ENCODE measurements at regions not wholly inside any gene's neighbourhood (a gene's known extent, or its start where the extent isn't known, plus 50 kb on each side); places are given as distances from the start of the nearest gene placed in this dataset.

- intact Hi-C loops (cut with micrococcal nuclease) = no loop called here
These were observed 114.3 kb upstream of the TDRD3 start for GRCh38 chr13:60282708-60283107.

- intact Hi-C loops (cut with micrococcal nuclease) = no loop called here
These were observed 110.3 kb upstream of the TDRD3 start for GRCh38 chr13:60286707-60287106.

- intact Hi-C loops (cut with micrococcal nuclease) = no loop called here
These were observed 108.5 kb upstream of the TDRD3 start for GRCh38 chr13:60288569-60288968.

- intact Hi-C loops (cut with micrococcal nuclease) = no loop called here
These were observed 93.9 kb upstream of the TDRD3 start for GRCh38 chr13:60303166-60303565.

- intact Hi-C loops (cut with micrococcal nuclease) = no loop called here
These were observed 85.5 kb upstream of the TDRD3 start for GRCh38 chr13:60311527-60311926.

GRCh38 chr13:60312851-60313505, 84.0 kb upstream of the TDRD3 start:
- intact Hi-C loops (cut with micrococcal nuclease) = no loop called here

- intact Hi-C loops (cut with micrococcal nuclease) = no loop called here
These were observed 78.8 kb upstream of the TDRD3 start for GRCh38 chr13:60318186-60318585.

- intact Hi-C loops (cut with micrococcal nuclease) = no loop called here
These were observed 72.9 kb upstream of the TDRD3 start for GRCh38 chr13:60324131-60324530.

- intact Hi-C loops (cut with micrococcal nuclease) = no loop called here
These were observed 70.7 kb upstream of the TDRD3 start for GRCh38 chr13:60326273-60326672.

- intact Hi-C loops (cut with micrococcal nuclease) = no loop called here
These were observed 69.5 kb upstream of the TDRD3 start for GRCh38 chr13:60327511-60327910.

- intact Hi-C loops (cut with micrococcal nuclease) = no loop called here
These were observed 68.9 kb upstream of the TDRD3 start for GRCh38 chr13:60328073-60328472.

- intact Hi-C loops (cut with micrococcal nuclease) = loop anchor here (1.0 kb wide), 1 partner anchor 938 kb away; no protein-coding TSS in a partner anchor
These were observed 67.6 kb upstream of the TDRD3 start for GRCh38 chr13:60329221-60329923.

GRCh38 chr13:60331249-60332012, 65.6 kb upstream of the TDRD3 start:
- intact Hi-C loops (cut with micrococcal nuclease) = no loop called here

- intact Hi-C loops (cut with micrococcal nuclease) = no loop called here
These were observed 64.3 kb upstream of the TDRD3 start for GRCh38 chr13:60332682-60333081.

- intact Hi-C loops (cut with micrococcal nuclease) = no loop called here
These were observed 62.7 kb upstream of the TDRD3 start for GRCh38 chr13:60334310-60334709.

- intact Hi-C loops (cut with micrococcal nuclease) = loop anchor here (1.0 kb wide), 3 partner anchors 96 to 944 kb away; no protein-coding TSS in a partner anchor
These were observed 61.5 kb upstream of the TDRD3 start for GRCh38 chr13:60335531-60335930.

- intact Hi-C loops (cut with micrococcal nuclease) = no loop called here
These were observed 58.3 kb upstream of the TDRD3 start for GRCh38 chr13:60338754-60339153.

GRCh38 chr13:60343978-60344377, 53.0 kb upstream of the TDRD3 start:
- intact Hi-C loops (cut with micrococcal nuclease) = no loop called here

- intact Hi-C loops (cut with micrococcal nuclease) = no loop called here
These were observed 49.8 kb upstream of the TDRD3 start for GRCh38 chr13:60347174-60347573.

Data from T-helper 1 cell treated with Interleukin-12 subunit alpha and Interleukin-12 subunit beta and Interleukin-4 antibody, amounts not matched to agents 30 ng/mL and 1 ng/mL, for 36 hours (primary cell).